ENCODE measurements at regions not wholly inside any gene's neighbourhood (a gene's known extent, or its start where the extent isn't known, plus 50 kb on each side); places are given as distances from the start of the nearest gene placed in this dataset.

DNA sequence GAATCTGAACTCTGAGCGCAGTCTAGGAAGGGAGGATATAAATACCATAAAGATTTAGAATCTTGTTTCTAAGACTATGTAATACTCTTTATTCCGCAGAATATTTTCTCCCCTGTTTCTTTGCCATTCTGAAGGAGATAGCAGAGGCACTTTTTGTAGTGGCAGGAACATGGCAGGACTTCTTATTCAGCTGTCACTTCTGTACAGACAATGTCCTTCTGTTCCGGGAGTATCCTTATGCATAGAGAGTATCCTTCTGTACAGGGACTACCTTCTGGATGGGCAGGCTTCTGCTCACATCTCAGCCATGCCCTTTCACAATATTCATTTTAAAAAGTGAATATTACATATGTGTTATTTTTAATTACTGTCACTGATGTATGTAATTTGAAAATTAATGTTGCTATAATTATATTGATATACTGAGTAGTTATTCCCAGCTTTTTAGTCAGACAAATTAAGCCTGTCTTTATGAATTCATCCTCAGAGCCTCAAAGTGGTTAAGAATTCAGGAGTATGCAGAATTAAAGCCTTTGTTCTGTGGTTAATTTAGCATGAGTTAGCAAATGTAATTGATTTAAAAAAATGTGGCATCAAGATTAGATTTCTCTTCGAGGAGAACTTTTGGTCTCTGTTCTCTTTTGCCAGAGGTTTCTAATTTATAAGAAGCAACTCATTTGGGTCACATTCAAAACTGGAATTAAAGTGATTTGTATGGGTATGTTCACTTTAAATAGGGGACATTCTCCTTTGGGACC, 174.4 kb downstream of the FHIP1A start:
- TF ChIP-seq POLR2A (IDR thresholded peaks at IDR 0.05; ENCODE audit: insufficient read depth in 1 of 2, low read depth in 2 of 2, low read length in 2 of 2) (no peak), RAD51 (IDR thresholded peaks at IDR 0.05; ENCODE audit: borderline replicate concordance) (no peak), TARDBP (CRISPR knock-in tag; IDR thresholded peaks at IDR 0.05) (no peak), ESRRA (CRISPR knock-in tag; IDR thresholded peaks at IDR 0.05; ENCODE audit: low read depth) (no peak), CHD2 (IDR thresholded peaks at IDR 0.05; ENCODE audit: low read depth, low read length) (no peak), ZNF674 (CRISPR knock-in tag; IDR thresholded peaks at IDR 0.05; ENCODE audit: low read depth) (no peak)
- TF ChIP-seq, protein P1, sequence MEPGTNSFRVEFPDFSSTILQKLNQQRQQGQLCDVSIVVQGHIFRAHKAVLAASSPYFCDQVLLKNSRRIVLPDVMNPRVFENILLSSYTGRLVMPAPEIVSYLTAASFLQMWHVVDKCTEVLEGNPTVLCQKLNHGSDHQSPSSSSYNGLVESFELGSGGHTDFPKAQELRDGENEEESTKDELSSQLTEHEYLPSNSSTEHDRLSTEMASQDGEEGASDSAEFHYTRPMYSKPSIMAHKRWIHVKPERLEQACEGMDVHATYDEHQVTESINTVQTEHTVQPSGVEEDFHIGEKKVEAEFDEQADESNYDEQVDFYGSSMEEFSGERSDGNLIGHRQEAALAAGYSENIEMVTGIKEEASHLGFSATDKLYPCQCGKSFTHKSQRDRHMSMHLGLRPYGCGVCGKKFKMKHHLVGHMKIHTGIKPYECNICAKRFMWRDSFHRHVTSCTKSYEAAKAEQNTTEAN (CRISPR knock-in tag; conservative IDR thresholded peaks at IDR 0.05): no peak
- TF ChIP-seq, protein P2, sequence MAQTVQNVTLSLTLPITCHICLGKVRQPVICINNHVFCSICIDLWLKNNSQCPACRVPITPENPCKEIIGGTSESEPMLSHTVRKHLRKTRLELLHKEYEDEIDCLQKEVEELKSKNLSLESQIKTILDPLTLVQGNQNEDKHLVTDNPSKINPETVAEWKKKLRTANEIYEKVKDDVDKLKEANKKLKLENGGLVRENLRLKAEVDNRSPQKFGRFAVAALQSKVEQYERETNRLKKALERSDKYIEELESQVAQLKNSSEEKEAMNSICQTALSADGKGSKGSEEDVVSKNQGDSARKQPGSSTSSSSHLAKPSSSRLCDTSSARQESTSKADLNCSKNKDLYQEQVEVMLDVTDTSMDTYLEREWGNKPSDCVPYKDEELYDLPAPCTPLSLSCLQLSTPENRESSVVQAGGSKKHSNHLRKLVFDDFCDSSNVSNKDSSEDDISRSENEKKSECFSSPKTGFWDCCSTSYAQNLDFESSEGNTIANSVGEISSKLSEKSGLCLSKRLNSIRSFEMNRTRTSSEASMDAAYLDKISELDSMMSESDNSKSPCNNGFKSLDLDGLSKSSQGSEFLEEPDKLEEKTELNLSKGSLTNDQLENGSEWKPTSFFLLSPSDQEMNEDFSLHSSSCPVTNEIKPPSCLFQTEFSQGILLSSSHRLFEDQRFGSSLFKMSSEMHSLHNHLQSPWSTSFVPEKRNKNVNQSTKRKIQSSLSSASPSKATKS (CRISPR knock-in tag; IDR thresholded peaks at IDR 0.05): no peak
- TF ChIP-seq, protein P3, sequence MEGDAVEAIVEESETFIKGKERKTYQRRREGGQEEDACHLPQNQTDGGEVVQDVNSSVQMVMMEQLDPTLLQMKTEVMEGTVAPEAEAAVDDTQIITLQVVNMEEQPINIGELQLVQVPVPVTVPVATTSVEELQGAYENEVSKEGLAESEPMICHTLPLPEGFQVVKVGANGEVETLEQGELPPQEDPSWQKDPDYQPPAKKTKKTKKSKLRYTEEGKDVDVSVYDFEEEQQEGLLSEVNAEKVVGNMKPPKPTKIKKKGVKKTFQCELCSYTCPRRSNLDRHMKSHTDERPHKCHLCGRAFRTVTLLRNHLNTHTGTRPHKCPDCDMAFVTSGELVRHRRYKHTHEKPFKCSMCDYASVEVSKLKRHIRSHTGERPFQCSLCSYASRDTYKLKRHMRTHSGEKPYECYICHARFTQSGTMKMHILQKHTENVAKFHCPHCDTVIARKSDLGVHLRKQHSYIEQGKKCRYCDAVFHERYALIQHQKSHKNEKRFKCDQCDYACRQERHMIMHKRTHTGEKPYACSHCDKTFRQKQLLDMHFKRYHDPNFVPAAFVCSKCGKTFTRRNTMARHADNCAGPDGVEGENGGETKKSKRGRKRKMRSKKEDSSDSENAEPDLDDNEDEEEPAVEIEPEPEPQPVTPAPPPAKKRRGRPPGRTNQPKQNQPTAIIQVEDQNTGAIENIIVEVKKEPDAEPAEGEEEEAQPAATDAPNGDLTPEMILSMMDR (CRISPR knock-in tag; IDR thresholded peaks at IDR 0.05): no peak
